ENCODE measurements at regions not wholly inside any gene's neighbourhood (a gene's known extent, or its start where the extent isn't known, plus 50 kb on each side); places are given as distances from the start of the nearest gene placed in this dataset.

GRCh38 chr16:50944436-50944835 lies 202.6 kb downstream of the CYLD start:
- WGBS (ENCODE audit: insufficient coverage) = 69% methylated on average over 1 of the region's 1 CpG
- no peak overlapping the region for H3K27ac ChIP-seq (ENCODE audit: low read length)
- no peaks in the 10 kb centered on the region for H3K9me3 Mint-ChIP-seq
- no peaks in the 10 kb centered on the region for H3K9me3 ChIP-seq (ENCODE audit: control insufficient read depth, insufficient read depth, low read length)
- no peaks in the 10 kb centered on the region for H3K36me3 Mint-ChIP-seq
- H3K36me3 ChIP-seq (ENCODE audit: control insufficient read depth, insufficient read depth, low read length) = no peaks in the 10 kb centered on the region
- H3K4me3 ChIP-seq (ENCODE audit: low read length) = no peak overlapping the region
- H3K4me3 Mint-ChIP-seq = no peak overlapping the region
- intact Hi-C loops (cut with micrococcal nuclease) = no loop called here
- no peak for TF ChIP-seq CTCF (IDR thresholded peaks at IDR 0.05)
- ATAC-seq = no peak
- H3K4me1 ChIP-seq (ENCODE audit: control insufficient read depth, insufficient read depth, low read length) = no peaks in the 10 kb centered on the region
- peaks cover 3 to 14% of the 10 kb centered on the region in 2 donors for H3K27me3 Mint-ChIP-seq (ENCODE audit: low read depth in 2 of 2)
- H3K4me1 Mint-ChIP-seq = no peaks in the 10 kb centered on the region
- no peak overlapping the region for H3K27ac Mint-ChIP-seq
- no peaks in the 10 kb centered on the region for H3K27me3 ChIP-seq (ENCODE audit: control insufficient read depth, insufficient read depth, low read length)
- DNase-seq = no peak

GRCh38 chr16:50944033-50944432 lies 202.1 kb downstream of the CYLD start:
- no peak for TF ChIP-seq CTCF (IDR thresholded peaks at IDR 0.05)
- WGBS (ENCODE audit: insufficient coverage) = 87% methylated on average over 7 of the region's 7 CpGs
- Mint-ChIP-seq H3K36me3 (no peaks in the 10 kb centered on the region), H3K4me1 (no peaks in the 10 kb centered on the region), H3K27me3 (ENCODE audit: low read depth in 2 of 2) (peaks cover 3 to 14% of the 10 kb centered on the region in 2 donors), H3K27ac (no peak overlapping the region), H3K4me3 (no peak overlapping the region), H3K9me3 (no peaks in the 10 kb centered on the region)
- Histone ChIP-seq H3K4me1 (ENCODE audit: control insufficient read depth, insufficient read depth, low read length) (no peaks in the 10 kb centered on the region), H3K9me3 (ENCODE audit: control insufficient read depth, insufficient read depth, low read length) (no peaks in the 10 kb centered on the region), H3K27ac (ENCODE audit: low read length) (no peak overlapping the region), H3K36me3 (ENCODE audit: control insufficient read depth, insufficient read depth, low read length) (no peaks in the 10 kb centered on the region), H3K4me3 (ENCODE audit: low read length) (no peak overlapping the region), H3K27me3 (ENCODE audit: control insufficient read depth, insufficient read depth, low read length) (no peaks in the 10 kb centered on the region)
- ATAC-seq (no peak), DNase-seq (no peak)
- intact Hi-C loops (cut with micrococcal nuclease) = no loop called here

GRCh38 chr16:50942143-50942542 lies 200.3 kb downstream of the CYLD start:
- H3K9me3 Mint-ChIP-seq = no peaks in the 10 kb centered on the region
- Histone ChIP-seq H3K27me3 (ENCODE audit: control insufficient read depth, insufficient read depth, low read length) (no peaks in the 10 kb centered on the region), H3K9me3 (ENCODE audit: control insufficient read depth, insufficient read depth, low read length) (no peaks in the 10 kb centered on the region), H3K4me1 (ENCODE audit: control insufficient read depth, insufficient read depth, low read length) (no peaks in the 10 kb centered on the region), H3K4me3 (ENCODE audit: low read length) (no peak overlapping the region), H3K27ac (ENCODE audit: low read length) (no peak overlapping the region), H3K36me3 (ENCODE audit: control insufficient read depth, insufficient read depth, low read length) (no peaks in the 10 kb centered on the region)
- peaks cover 6 to 12% of the 10 kb centered on the region in 2 donors for H3K27me3 Mint-ChIP-seq (ENCODE audit: low read depth in 2 of 2)
- intact Hi-C loops (cut with micrococcal nuclease) = no loop called here
- no peaks in the 10 kb centered on the region for H3K36me3 Mint-ChIP-seq
- WGBS (ENCODE audit: insufficient coverage) = 86% methylated on average over 3 of the region's 3 CpGs
- H3K27ac Mint-ChIP-seq = no peak overlapping the region
- H3K4me3 Mint-ChIP-seq = no peak overlapping the region
- DNase-seq (no peak), ATAC-seq (no peak)
- H3K4me1 Mint-ChIP-seq = no peaks in the 10 kb centered on the region
- TF ChIP-seq CTCF (IDR thresholded peaks at IDR 0.05) = no peak

GRCh38 chr16:50941681-50942080 lies 199.8 kb downstream of the CYLD start:
- H3K36me3 Mint-ChIP-seq = no peaks in the 10 kb centered on the region
- no peaks in the 10 kb centered on the region for H3K9me3 Mint-ChIP-seq
- intact Hi-C loops (cut with micrococcal nuclease) = no loop called here

More at GRCh38 chr16:50941681-50942080, 199.8 kb downstream of the CYLD start:
- Mint-ChIP-seq H3K4me1 (no peaks in the 10 kb centered on the region), H3K4me3 (no peak overlapping the region), H3K27ac (no peak overlapping the region), H3K27me3 (ENCODE audit: low read depth in 2 of 2) (peaks cover 6 to 17% of the 10 kb centered on the region in 2 donors)
- Histone ChIP-seq H3K4me3 (ENCODE audit: low read length) (no peak overlapping the region), H3K4me1 (ENCODE audit: control insufficient read depth, insufficient read depth, low read length) (no peaks in the 10 kb centered on the region), H3K27me3 (ENCODE audit: control insufficient read depth, insufficient read depth, low read length) (no peaks in the 10 kb centered on the region), H3K9me3 (ENCODE audit: control insufficient read depth, insufficient read depth, low read length) (no peaks in the 10 kb centered on the region), H3K27ac (ENCODE audit: low read length) (no peak overlapping the region), H3K36me3 (ENCODE audit: control insufficient read depth, insufficient read depth, low read length) (no peaks in the 10 kb centered on the region)
- no peak for TF ChIP-seq CTCF (IDR thresholded peaks at IDR 0.05)
- no peak for DNase-seq
- 89% methylated on average over 6 of the region's 6 CpGs for WGBS (ENCODE audit: insufficient coverage)
- ATAC-seq = no peak
